HCT116 (cell line): ENCODE measurements at regions not wholly inside any gene's neighbourhood (a gene's known extent, or its start where the extent isn't known, plus 50 kb on each side); places are given as distances from the start of the nearest gene placed in this dataset.

Source experiments
- ATAC-seq: fragments of 200-7000 bp; cut with Tn5 transposase; 2 replicates; pipeline ENCODE4 v1.9.1; 2020; ENCODE audit warnings: mild to moderate bottlenecking, moderate library complexity
- BruUV-seq: library from RNA; stranded (reverse); fragments of 400-500 nt; replicated peaks from 2 replicates; lab custom pipeline; 2021; lab: Mats Ljungman, UMichigan
- CTCF ChIA-PET: fragments of 300-600 bp; sonication (Branson Sonifier 250); formaldehyde crosslinking; loops from one replicate; lab custom pipeline; 2021; ENCODE audit warnings: antibody characterized with exemption; lab: Charles Lee
- POLR2A ChIA-PET: fragments of 300-600, 350-600 bp; sonication (Branson Sonifier 250); formaldehyde crosslinking; loops from one replicate; lab custom pipeline; 2021; ENCODE audit warnings: antibody characterized with exemption; lab: Charles Lee
- RAD21 ChIA-PET, 2 experiments: fragments of 300-600 bp; sonication (Branson Sonifier 250); formaldehyde crosslinking; loops; one replicate each; lab custom pipeline; 2023; ENCODE audit warnings: low total read pairs in 2 of 2; ENCODE audit not compliant: uncharacterized antibody in 2 of 2, unreplicated experiment in 2 of 2, low non-redundant PET in 1 of 2; lab: Charles Lee
- DNase-seq: peaks from one replicate; pipeline ENCODE4 v3.0.0-alpha.2; 2010; ENCODE audit warnings: low read depth, low spot score
- H2AFZ ChIP-seq: fragments of 200-600 bp; shearing (Covaris generic), sonication (generic); 2 replicates; pipeline ENCODE4 v1.6.1; 2017; ENCODE audit warnings: low read depth, mixed run types, mixed read lengths, antibody characterized with exemption, low read length; ENCODE audit not compliant: poor library complexity, severe bottlenecking
- H3K27ac ChIP-seq: 2 replicates; pipeline ENCODE4 v1.5.1; 2012; ENCODE audit warnings: low read depth, low read length
- H3K27me3 ChIP-seq: fragments of 200-600 bp; sonication (generic); 2 replicates; pipeline ENCODE4 v1.6.1; 2016; ENCODE audit warnings: mixed run types, low read length, mixed read lengths; ENCODE audit not compliant: insufficient read depth
- H3K36me3 ChIP-seq, 2 experiments: fragments of 200-500 bp in 1 of 2; fragments of 200-600 bp in 1 of 2; sonication (Bioruptor generic) in 1 of 2; sonication (generic) in 1 of 2; 2 replicates each; pipeline versions ENCODE4 v1.5.1 to v1.6.1; 2014 to 2016; ENCODE audit warnings: low read length in 2 of 2, inconsistent platforms in 1 of 2, mixed read lengths in 1 of 2, mixed run types in 1 of 2; ENCODE audit not compliant: insufficient read depth in 2 of 2, control insufficient read depth in 1 of 2
- H3K4me1 ChIP-seq, 2 experiments: fragments of 200-600 bp in 1 of 2; sonication (generic) in 1 of 2; 2 replicates each; pipeline versions ENCODE4 v1.5.1 to v1.6.1; 2012 to 2017; ENCODE audit warnings: low read length in 2 of 2, inconsistent platforms in 1 of 2, mild to moderate bottlenecking in 1 of 2, mixed read lengths in 1 of 2, mixed run types in 1 of 2, moderate library complexity in 1 of 2; ENCODE audit not compliant: insufficient read depth in 2 of 2, control insufficient read depth in 1 of 2
- H3K4me2 ChIP-seq: fragments of 200-600 bp; sonication (generic); 2 replicates; pipeline ENCODE4 v1.6.1; 2017; ENCODE audit warnings: mixed run types, low read length, mixed read lengths
- H3K4me3 ChIP-seq, 2 experiments: fragments of 200-600 bp in 1 of 2; sonication (generic) in 1 of 2; replicated peaks in 1 of 2; 2 replicates each; pipeline ENCODE4 v1.5.1; 2011 to 2016; ENCODE audit warnings: low read length in 2 of 2, control low read depth in 1 of 2, low read depth in 1 of 2, mild to moderate bottlenecking in 1 of 2, mixed read lengths in 1 of 2, mixed run types in 1 of 2
- H3K79me2 ChIP-seq: fragments of 200-600 bp; sonication (generic); 2 replicates; pipeline ENCODE4 v1.6.1; 2017; ENCODE audit warnings: mild to moderate bottlenecking, mixed run types, low read length, moderate library complexity, mixed read lengths; ENCODE audit not compliant: insufficient read depth
- H3K9ac ChIP-seq: fragments of 200-600 bp; sonication (generic); 2 replicates; pipeline ENCODE4 v1.6.1; 2016; ENCODE audit warnings: low read length, mixed read lengths
- H3K9me2 ChIP-seq: fragments of 200-600 bp; sonication (generic), shearing (Covaris generic); 2 replicates; pipeline ENCODE4 v1.6.1; 2017; ENCODE audit warnings: mixed run types, mild to moderate bottlenecking, moderate library complexity; ENCODE audit not compliant: insufficient read depth
- H3K9me3 ChIP-seq, 2 experiments: fragments of 200-500 bp in 1 of 2; fragments of 200-600 bp in 1 of 2; sonication (Bioruptor generic) in 1 of 2; sonication (generic) in 1 of 2; 2 replicates each; pipeline ENCODE4 v1.6.1; 2014 to 2017; ENCODE audit warnings: low read length in 2 of 2, mixed read lengths in 2 of 2, inconsistent platforms in 1 of 2, low read depth in 1 of 2, mild to moderate bottlenecking in 1 of 2, mixed run types in 1 of 2, moderate library complexity in 1 of 2; ENCODE audit not compliant: control insufficient read depth in 1 of 2, insufficient read depth in 1 of 2
- H4K20me1 ChIP-seq: fragments of 200-600 bp; sonication (generic), shearing (Covaris generic); 2 replicates; pipeline ENCODE4 v1.6.1; 2017; ENCODE audit warnings: mixed run types, mild to moderate bottlenecking, moderate library complexity; ENCODE audit not compliant: insufficient read depth
- ATF3 ChIP-seq: IDR thresholded peaks from 2 replicates; pipeline ENCODE4 v1.6.1; 2012
- CTCF ChIP-seq, 3 experiments: fragments of 200-600 bp in 1 of 3; sonication (generic) in 1 of 3; IDR thresholded peaks in 2 of 3; conservative IDR thresholded peaks in 1 of 3; 2 replicates each; pipeline ENCODE4 v1.5.1; 2012 to 2017; ENCODE audit warnings: low read depth in 2 of 3, low read length in 2 of 3, antibody characterized with exemption in 1 of 3, borderline replicate concordance in 1 of 3, control low read depth in 1 of 3, mild to moderate bottlenecking in 1 of 3, mixed read lengths in 1 of 3, mixed run types in 1 of 3, moderate library complexity in 1 of 3; ENCODE audit not compliant: insufficient read depth in 1 of 3
- EZH2 ChIP-seq: fragments of 200-600 bp; sonication (generic); IDR thresholded peaks from 2 replicates; pipeline ENCODE4 v1.6.1; 2017; ENCODE audit warnings: antibody characterized with exemption, mixed run types
- FOSL1 ChIP-seq: IDR thresholded peaks from 2 replicates; pipeline ENCODE4 v1.6.1; 2012; ENCODE audit warnings: low read depth
- JUND ChIP-seq: IDR thresholded peaks from 2 replicates; pipeline ENCODE4 v1.6.1; 2012
- POLR2A ChIP-seq: IDR thresholded peaks from 2 replicates; pipeline ENCODE4 v1.7.0; 2011; ENCODE audit warnings: borderline replicate concordance; ENCODE audit not compliant: insufficient read depth, insufficient read length; ENCODE audit errors: extremely low read depth
- RAD21 ChIP-seq: IDR thresholded peaks from 2 replicates; pipeline ENCODE4 v1.6.1; 2012; ENCODE audit warnings: low read depth, mild to moderate bottlenecking
- SIN3A ChIP-seq: IDR thresholded peaks from 2 replicates; pipeline ENCODE4 v1.6.1; 2012; ENCODE audit warnings: low read depth
- SP1 ChIP-seq: IDR thresholded peaks from 2 replicates; pipeline ENCODE4 v1.6.1; 2012; ENCODE audit warnings: low read depth
- intact Hi-C: fragments of 100-400 bp; cut with micrococcal nuclease; formaldehyde crosslinking; loops from 2 replicates; pipeline ENCODE4 v1.10.0; 2022
- TF ChIP-seq, protein P1 (sequence below): IDR thresholded peaks from 2 replicates; pipeline ENCODE4 v1.6.1; 2012; ENCODE audit warnings: low read depth

GRCh38 chr6:145093226-145093625, 642.1 kb downstream of the EPM2A start:
- H3K4me1 ChIP-seq = no peaks in the 10 kb centered on the region
- no peaks in the 10 kb centered on the region for H3K79me2 ChIP-seq
- no peak overlapping the region for H3K27ac ChIP-seq
- no TSS peak for BruUV-seq
- no peaks in the 10 kb centered on the region for H3K9me3 ChIP-seq
- ATAC-seq (no peak), DNase-seq (no peak)
- ChIA-PET RAD21 (no interaction called here), CTCF (no interaction called here), POLR2A (no interaction called here)
- H3K4me3 ChIP-seq = no peak overlapping the region
- no peak overlapping the region for H3K9ac ChIP-seq
- H3K27me3 ChIP-seq = no peaks in the 10 kb centered on the region
- TF ChIP-seq RAD21 (no peak), ATF3 (no peak), POLR2A (no peak), JUND (no peak), CTCF (IDR thresholded peaks at IDR 0.05 in 2 of 3, conservative IDR thresholded peaks at IDR 0.05 in 1 of 3; ENCODE audit: borderline replicate concordance in 1 of 3, insufficient read depth in 1 of 3, low read depth in 2 of 3, low read length in 2 of 3) (no peak), FOSL1 (no peak)
- no peak overlapping the region for H2AFZ ChIP-seq
- no peak overlapping the region for H3K4me2 ChIP-seq
- intact Hi-C loops = no loop called here
- no peaks in the 10 kb centered on the region for H4K20me1 ChIP-seq
- no peaks in the 10 kb centered on the region for H3K9me2 ChIP-seq
- H3K36me3 ChIP-seq = no peaks in the 10 kb centered on the region

DNA sequence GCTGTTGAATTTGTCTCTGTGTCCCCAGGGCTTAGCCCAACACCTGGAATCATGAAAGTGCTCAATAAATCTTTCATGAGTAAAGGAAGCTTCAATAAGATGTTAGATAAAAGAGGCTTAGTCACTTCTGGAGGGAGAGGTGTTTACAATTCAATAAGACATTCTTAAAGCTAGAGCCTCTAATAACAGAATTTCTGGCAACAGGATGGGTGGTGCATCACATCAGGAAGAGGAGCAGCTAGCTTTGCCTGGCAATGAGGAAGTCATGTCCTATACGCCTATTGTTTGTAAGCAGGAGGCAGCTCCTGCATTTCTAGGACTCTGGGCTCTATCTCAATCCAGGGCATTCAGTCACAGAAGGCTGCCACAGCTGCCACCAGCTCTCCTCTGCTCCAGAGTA, 638.5 kb downstream of the EPM2A start:
- Histone ChIP-seq H4K20me1 (no peaks in the 10 kb centered on the region), H3K4me3 (no peak overlapping the region), H3K4me2 (no peak overlapping the region), H3K36me3 (no peaks in the 10 kb centered on the region), H3K9me2 (no peaks in the 10 kb centered on the region), H3K4me1 (no peaks in the 10 kb centered on the region), H3K79me2 (no peaks in the 10 kb centered on the region), H3K27ac (no peak overlapping the region), H2AFZ (no peak overlapping the region), H3K9ac (no peak overlapping the region), H3K27me3 (no peaks in the 10 kb centered on the region), H3K9me3 (no peaks in the 10 kb centered on the region)
- POLR2A ChIA-PET = no interaction called here
- intact Hi-C loops = no loop called here
- RAD21 ChIA-PET = no interaction called here
- TF ChIP-seq, protein P1, sequence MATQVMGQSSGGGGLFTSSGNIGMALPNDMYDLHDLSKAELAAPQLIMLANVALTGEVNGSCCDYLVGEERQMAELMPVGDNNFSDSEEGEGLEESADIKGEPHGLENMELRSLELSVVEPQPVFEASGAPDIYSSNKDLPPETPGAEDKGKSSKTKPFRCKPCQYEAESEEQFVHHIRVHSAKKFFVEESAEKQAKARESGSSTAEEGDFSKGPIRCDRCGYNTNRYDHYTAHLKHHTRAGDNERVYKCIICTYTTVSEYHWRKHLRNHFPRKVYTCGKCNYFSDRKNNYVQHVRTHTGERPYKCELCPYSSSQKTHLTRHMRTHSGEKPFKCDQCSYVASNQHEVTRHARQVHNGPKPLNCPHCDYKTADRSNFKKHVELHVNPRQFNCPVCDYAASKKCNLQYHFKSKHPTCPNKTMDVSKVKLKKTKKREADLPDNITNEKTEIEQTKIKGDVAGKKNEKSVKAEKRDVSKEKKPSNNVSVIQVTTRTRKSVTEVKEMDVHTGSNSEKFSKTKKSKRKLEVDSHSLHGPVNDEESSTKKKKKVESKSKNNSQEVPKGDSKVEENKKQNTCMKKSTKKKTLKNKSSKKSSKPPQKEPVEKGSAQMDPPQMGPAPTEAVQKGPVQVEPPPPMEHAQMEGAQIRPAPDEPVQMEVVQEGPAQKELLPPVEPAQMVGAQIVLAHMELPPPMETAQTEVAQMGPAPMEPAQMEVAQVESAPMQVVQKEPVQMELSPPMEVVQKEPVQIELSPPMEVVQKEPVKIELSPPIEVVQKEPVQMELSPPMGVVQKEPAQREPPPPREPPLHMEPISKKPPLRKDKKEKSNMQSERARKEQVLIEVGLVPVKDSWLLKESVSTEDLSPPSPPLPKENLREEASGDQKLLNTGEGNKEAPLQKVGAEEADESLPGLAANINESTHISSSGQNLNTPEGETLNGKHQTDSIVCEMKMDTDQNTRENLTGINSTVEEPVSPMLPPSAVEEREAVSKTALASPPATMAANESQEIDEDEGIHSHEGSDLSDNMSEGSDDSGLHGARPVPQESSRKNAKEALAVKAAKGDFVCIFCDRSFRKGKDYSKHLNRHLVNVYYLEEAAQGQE = no peak
- TF ChIP-seq FOSL1 (no peak), EZH2 (no peak), POLR2A (no peak), SIN3A (no peak), SP1 (no peak)
- no TSS peak for BruUV-seq
- no peak for DNase-seq
- CTCF ChIA-PET = no interaction called here
- no peak for ATAC-seq
